GM23338 (cell line): ENCODE measurements at regions not wholly inside any gene's neighbourhood (a gene's known extent, or its start where the extent isn't known, plus 50 kb on each side); places are given as distances from the start of the nearest gene placed in this dataset.

Experiments used
- CREB1 ChIP-seq: fragments of 250-450 bp; sonication (Bioruptor Pico); IDR thresholded peaks from 2 replicates; pipeline ENCODE4 v1.5.0; 2020; ENCODE audit warnings: low read depth, mild to moderate bottlenecking, moderate library complexity
- CTCF ChIP-seq, 2 experiments: fragments of 200-600 bp in 1 of 2; sonication (generic) in 1 of 2; conservative IDR thresholded peaks; 2 replicates each; pipeline versions ENCODE4 v1.5.1 to v1.6.1; 2016 to 2017; ENCODE audit warnings: antibody characterized with exemption in 2 of 2, low read depth in 2 of 2, mild to moderate bottlenecking in 2 of 2, moderate library complexity in 1 of 2
- ETS1 ChIP-seq: IDR thresholded peaks from 2 replicates; pipeline ENCODE4 v1.6.1; 2016; ENCODE audit warnings: antibody characterized with exemption
- EZH2 ChIP-seq: fragments of 200-600 bp; sonication (generic); IDR thresholded peaks from one replicate; pipeline ENCODE4 v1.8.0; 2017; ENCODE audit warnings: antibody characterized with exemption, mild to moderate bottlenecking, low read depth; ENCODE audit not compliant: unreplicated experiment
- EZH2phosphoT487 ChIP-seq: fragments of 200-600 bp; sonication (generic); IDR thresholded peaks from one replicate; pipeline ENCODE4 v1.8.1; 2018; ENCODE audit warnings: antibody characterized with exemption; ENCODE audit not compliant: unreplicated experiment
- JUNB ChIP-seq: IDR thresholded peaks from one replicate; pipeline ENCODE4 v1.6.1; 2016; ENCODE audit warnings: antibody characterized with exemption; ENCODE audit not compliant: unreplicated experiment
- POLR2AphosphoS5 ChIP-seq: IDR thresholded peaks from 2 replicates; pipeline ENCODE4 v1.6.1; 2016; ENCODE audit warnings: antibody characterized with exemption, low read depth

GRCh38 chr11:105265845-105266244 is 126.3 kb upstream of the CARD18 start:
- TF ChIP-seq EZH2: no peak
- no peak for TF ChIP-seq ETS1
- TF ChIP-seq CTCF (conservative IDR thresholded peaks at IDR 0.05; ENCODE audit: low read depth in 2 of 2): no peak
- TF ChIP-seq EZH2phosphoT487: no peak
- TF ChIP-seq JUNB: no peak
- TF ChIP-seq POLR2AphosphoS5: no peak
- no peak for TF ChIP-seq CREB1 (CRISPR knock-in tag)
